ENCODE measurements at regions not wholly inside any gene's neighbourhood (a gene's known extent, or its start where the extent isn't known, plus 50 kb on each side); places are given as distances from the start of the nearest gene placed in this dataset.

DNA sequence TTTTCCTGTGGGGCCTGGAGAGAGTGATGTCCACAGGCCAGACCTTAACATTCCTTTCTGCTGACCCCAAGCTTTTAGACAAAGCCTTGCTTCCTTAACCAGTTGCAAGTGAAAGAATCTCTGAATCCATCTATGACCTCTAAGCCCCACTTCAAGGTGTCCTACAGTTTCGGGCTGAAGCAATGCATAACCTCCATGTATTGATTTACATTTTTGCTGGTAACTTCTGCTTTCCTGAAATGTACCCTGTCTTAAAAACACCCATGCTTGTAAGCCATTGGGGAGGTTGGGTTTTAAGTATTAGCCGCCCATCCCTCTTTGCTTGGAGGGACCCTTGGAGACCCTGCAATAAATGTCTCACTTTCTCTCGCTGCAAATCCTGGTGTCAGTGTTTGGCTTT is 190.6 kb downstream of the VRK1 start:
- DNase-seq (no peak), ATAC-seq (ENCODE audit: low read depth) (no peak)
- H2BK120ac ChIP-seq (ENCODE audit: low read depth, low read length): no peak overlapping the region
- no peaks in the 10 kb centered on the region for H3K27me3 ChIP-seq (ENCODE audit: control insufficient read depth, insufficient read depth, low read length)
- peaks cover 27% of the 10 kb centered on the region for H3K9me3 ChIP-seq (ENCODE audit: control insufficient read depth, insufficient read depth, low read length)
- in situ Hi-C loops (cut with MboI; ENCODE audit: low sequenced_read_pairs): no loop called here
- no peak for TF ChIP-seq ELK1 (IDR thresholded peaks at IDR 0.05; ENCODE audit: borderline replicate concordance, low read depth, low read length)
- TF ChIP-seq MAZ (IDR thresholded peaks at IDR 0.05; ENCODE audit: borderline replicate concordance, low read depth, low read length): no peak
- no peak for TF ChIP-seq CHD1 (IDR thresholded peaks at IDR 0.05; ENCODE audit: low read depth, low read length)
- TF ChIP-seq SMC3 (IDR thresholded peaks at IDR 0.05; ENCODE audit: low read depth, low read length): no peak
- TF ChIP-seq RAD21 (IDR thresholded peaks at IDR 0.05; ENCODE audit: low read length): no peak
- no peak for TF ChIP-seq POLR2A (IDR thresholded peaks at IDR 0.05; ENCODE audit: low read depth, low read length)
- no peak for TF ChIP-seq CTCF (conservative IDR thresholded peaks at IDR 0.05; ENCODE audit: low read depth, low read length)
- TF ChIP-seq RCOR1 (IDR thresholded peaks at IDR 0.05; ENCODE audit: insufficient replicate concordance, low read length): no peak
- TF ChIP-seq MXI1 (IDR thresholded peaks at IDR 0.05; ENCODE audit: borderline replicate concordance, low read depth, low read length): no peak
- no peak for TF ChIP-seq CEBPB (IDR thresholded peaks at IDR 0.05; ENCODE audit: low read depth, low read length)
- TF ChIP-seq FOS (IDR thresholded peaks at IDR 0.05; ENCODE audit: low read depth, low read length): no peak
- TF ChIP-seq MAFK (IDR thresholded peaks at IDR 0.05; ENCODE audit: low read depth, low read length): no peak
- TF ChIP-seq BHLHE40 (IDR thresholded peaks at IDR 0.05; ENCODE audit: low read depth, low read length): no peak
- TF ChIP-seq NFE2L2 (IDR thresholded peaks at IDR 0.05; ENCODE audit: low read depth, low read length): no peak
- no peak for TF ChIP-seq RFX5 (IDR thresholded peaks at IDR 0.05; ENCODE audit: low read depth, low read length)
- TF ChIP-seq USF2 (IDR thresholded peaks at IDR 0.05; ENCODE audit: low read depth, low read length): no peak
- H3K23ac ChIP-seq (ENCODE audit: low read depth, low read length): no peak overlapping the region
- no peak overlapping the region for H4K5ac ChIP-seq (ENCODE audit: low read depth, low read length)
- H3K14ac ChIP-seq (replicated peaks; ENCODE audit: low read depth, low read length): no peak overlapping the region
- no peak overlapping the region for H4K8ac ChIP-seq (ENCODE audit: low read depth in 2 of 2, low read length in 2 of 2)
- H3K36me3 ChIP-seq (ENCODE audit: control insufficient read depth, insufficient read depth, low read length): no peaks in the 10 kb centered on the region
- ChIA-PET CTCF (no interaction called here), POLR2A (ENCODE audit: unreplicated experiment) (no interaction called here)
- no peaks in the 10 kb centered on the region for H3K9me1 ChIP-seq (ENCODE audit: insufficient read depth, low read length)
- H3K79me1 ChIP-seq (ENCODE audit: low read depth in 1 of 2, low read length in 2 of 2): no peaks in the 10 kb centered on the region
- dilution Hi-C loops (cut with HindIII; ENCODE audit: low sequenced_read_pairs, unreplicated experiment): no loop called here
- BruUV-seq (replicated peaks): no TSS peak
- no peaks in the 10 kb centered on the region for H3K4me1 ChIP-seq (ENCODE audit: control insufficient read depth, insufficient read depth, low read length)
- H2AK5ac ChIP-seq (ENCODE audit: low read depth, low read length): no peak overlapping the region
- H2BK20ac ChIP-seq (ENCODE audit: low read depth, low read length): no peak overlapping the region
- no peak overlapping the region for H3K9ac ChIP-seq (ENCODE audit: low read depth, low read length)
- no peaks in the 10 kb centered on the region for H4K20me1 ChIP-seq (ENCODE audit: insufficient read depth, low read length)
- no peak overlapping the region for H3K27ac ChIP-seq (ENCODE audit: insufficient read depth, low read length)
- no peak overlapping the region for H2AK9ac ChIP-seq (replicated peaks; ENCODE audit: low read depth, low read length, poor library complexity)
- H4K91ac ChIP-seq (ENCODE audit: insufficient read depth, low read depth, low read length): no peak overlapping the region
- H2BK5ac ChIP-seq (ENCODE audit: low read depth, low read length, poor library complexity, severe bottlenecking): no peak overlapping the region
- intact Hi-C loops (cut with micrococcal nuclease): no loop called here
- H3K4me3 ChIP-seq (ENCODE audit: insufficient read depth, low read depth, low read length): no peak overlapping the region
- no peak overlapping the region for H3K4me2 ChIP-seq (ENCODE audit: low read depth, low read length)
- no peak overlapping the region for H3K18ac ChIP-seq (ENCODE audit: low read depth, low read length)
- no peak overlapping the region for H3K56ac ChIP-seq (ENCODE audit: extremely low read depth, insufficient read depth, low read length)
- H3K4ac ChIP-seq (ENCODE audit: low read depth, low read length): no peak overlapping the region
- no peak overlapping the region for H2AFZ ChIP-seq (replicated peaks; ENCODE audit: low read length, poor library complexity)
- no peak overlapping the region for H2BK15ac ChIP-seq (ENCODE audit: low read depth, low read length)
- no CpG with 5 or more reads among the region's 3 CpGs for WGBS, 2 experiments (ENCODE audit: extremely low coverage in 2 of 2, insufficient read length in 1 of 2)

Measured in IMR-90 (cell line).